Esophagus squamous epithelium (tissue), 4 donors: ENCODE measurements at regions not wholly inside any gene's neighbourhood (a gene's known extent, or its start where the extent isn't known, plus 50 kb on each side); places are given as distances from the start of the nearest gene placed in this dataset.
"Not testable (repeated sequence)": the region's sequence is repeated elsewhere in the genome, so short reads cannot be mapped to it uniquely, and the experiment has no call there.

ENCODE experiments used
- POLR2A ChIP-seq, 4 donors: fragments of 450-650 bp; IDR thresholded peaks; one replicate each; pipeline ENCODE4 v1.6.1; 2017; ENCODE audit warnings: antibody characterized with exemption in 4 of 4, mild to moderate bottlenecking in 4 of 4, moderate library complexity in 3 of 4
- TF ChIP-seq, protein P1 (sequence below), 6 experiments: fragments of 450-650 bp in 4 of 6; fragments of 200-600 bp in 2 of 6; sonication (generic) in 2 of 6; IDR thresholded peaks; one replicate each; pipeline ENCODE4 v1.5.1; 2016 to 2019; ENCODE audit warnings: antibody characterized with exemption in 6 of 6, mild to moderate bottlenecking in 4 of 6, moderate library complexity in 4 of 6

DNA sequence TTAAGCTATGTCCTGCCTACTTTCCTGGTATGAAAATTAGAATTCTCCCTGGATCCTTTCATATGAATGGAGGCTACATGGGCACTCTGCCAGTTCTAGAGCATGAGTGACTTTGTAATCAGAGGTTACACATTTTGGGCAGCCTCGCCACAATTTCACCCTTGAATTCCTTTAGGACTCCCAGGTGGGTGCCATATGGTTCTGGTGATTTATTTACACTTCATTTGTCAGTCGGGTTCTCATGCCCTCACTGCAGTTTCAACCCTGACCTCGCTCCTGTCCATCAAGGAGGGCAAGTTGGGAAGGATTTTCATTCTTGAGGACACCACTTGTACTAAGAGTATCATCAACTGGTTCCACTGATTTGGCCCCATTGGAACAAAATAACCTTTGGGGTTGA, 83.2 kb upstream of the ROPN1 start:
- TF ChIP-seq, protein P1, sequence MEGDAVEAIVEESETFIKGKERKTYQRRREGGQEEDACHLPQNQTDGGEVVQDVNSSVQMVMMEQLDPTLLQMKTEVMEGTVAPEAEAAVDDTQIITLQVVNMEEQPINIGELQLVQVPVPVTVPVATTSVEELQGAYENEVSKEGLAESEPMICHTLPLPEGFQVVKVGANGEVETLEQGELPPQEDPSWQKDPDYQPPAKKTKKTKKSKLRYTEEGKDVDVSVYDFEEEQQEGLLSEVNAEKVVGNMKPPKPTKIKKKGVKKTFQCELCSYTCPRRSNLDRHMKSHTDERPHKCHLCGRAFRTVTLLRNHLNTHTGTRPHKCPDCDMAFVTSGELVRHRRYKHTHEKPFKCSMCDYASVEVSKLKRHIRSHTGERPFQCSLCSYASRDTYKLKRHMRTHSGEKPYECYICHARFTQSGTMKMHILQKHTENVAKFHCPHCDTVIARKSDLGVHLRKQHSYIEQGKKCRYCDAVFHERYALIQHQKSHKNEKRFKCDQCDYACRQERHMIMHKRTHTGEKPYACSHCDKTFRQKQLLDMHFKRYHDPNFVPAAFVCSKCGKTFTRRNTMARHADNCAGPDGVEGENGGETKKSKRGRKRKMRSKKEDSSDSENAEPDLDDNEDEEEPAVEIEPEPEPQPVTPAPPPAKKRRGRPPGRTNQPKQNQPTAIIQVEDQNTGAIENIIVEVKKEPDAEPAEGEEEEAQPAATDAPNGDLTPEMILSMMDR (IDR thresholded peaks at IDR 0.05), result not testable (repeated sequence)
- TF ChIP-seq POLR2A (IDR thresholded peaks at IDR 0.05), result not testable (repeated sequence)
